HCT116 (cell line): ENCODE measurements at regions not wholly inside any gene's neighbourhood (a gene's known extent, or its start where the extent isn't known, plus 50 kb on each side); places are given as distances from the start of the nearest gene placed in this dataset.

Experiments used
- ATAC-seq: fragments of 200-7000 bp; cut with Tn5 transposase; 2 replicates; pipeline ENCODE4 v1.9.1; 2020; ENCODE audit warnings: mild to moderate bottlenecking, moderate library complexity
- BruUV-seq: library from RNA; stranded (reverse); fragments of 400-500 nt; replicated peaks from 2 replicates; lab custom pipeline; 2021; lab: Mats Ljungman, UMichigan
- CTCF ChIA-PET: fragments of 300-600 bp; sonication (Branson Sonifier 250); formaldehyde crosslinking; loops from one replicate; lab custom pipeline; 2021; ENCODE audit warnings: antibody characterized with exemption; lab: Charles Lee
- POLR2A ChIA-PET: fragments of 300-600, 350-600 bp; sonication (Branson Sonifier 250); formaldehyde crosslinking; loops from one replicate; lab custom pipeline; 2021; ENCODE audit warnings: antibody characterized with exemption; lab: Charles Lee
- RAD21 ChIA-PET, 2 experiments: fragments of 300-600 bp; sonication (Branson Sonifier 250); formaldehyde crosslinking; loops; one replicate each; lab custom pipeline; 2023; ENCODE audit warnings: low total read pairs in 2 of 2; ENCODE audit not compliant: uncharacterized antibody in 2 of 2, unreplicated experiment in 2 of 2, low non-redundant PET in 1 of 2; lab: Charles Lee
- DNase-seq: peaks from one replicate; pipeline ENCODE4 v3.0.0-alpha.2; 2010; ENCODE audit warnings: low read depth, low spot score
- H2AFZ ChIP-seq: fragments of 200-600 bp; shearing (Covaris generic), sonication (generic); 2 replicates; pipeline ENCODE4 v1.6.1; 2017; ENCODE audit warnings: low read depth, mixed run types, mixed read lengths, antibody characterized with exemption, low read length; ENCODE audit not compliant: poor library complexity, severe bottlenecking
- H3K27ac ChIP-seq: 2 replicates; pipeline ENCODE4 v1.5.1; 2012; ENCODE audit warnings: low read depth, low read length
- H3K27me3 ChIP-seq: fragments of 200-600 bp; sonication (generic); 2 replicates; pipeline ENCODE4 v1.6.1; 2016; ENCODE audit warnings: mixed run types, low read length, mixed read lengths; ENCODE audit not compliant: insufficient read depth
- H3K36me3 ChIP-seq, 2 experiments: fragments of 200-500 bp in 1 of 2; fragments of 200-600 bp in 1 of 2; sonication (Bioruptor generic) in 1 of 2; sonication (generic) in 1 of 2; 2 replicates each; pipeline versions ENCODE4 v1.5.1 to v1.6.1; 2014 to 2016; ENCODE audit warnings: low read length in 2 of 2, inconsistent platforms in 1 of 2, mixed read lengths in 1 of 2, mixed run types in 1 of 2; ENCODE audit not compliant: insufficient read depth in 2 of 2, control insufficient read depth in 1 of 2
- H3K4me1 ChIP-seq, 2 experiments: fragments of 200-600 bp in 1 of 2; sonication (generic) in 1 of 2; 2 replicates each; pipeline versions ENCODE4 v1.5.1 to v1.6.1; 2012 to 2017; ENCODE audit warnings: low read length in 2 of 2, inconsistent platforms in 1 of 2, mild to moderate bottlenecking in 1 of 2, mixed read lengths in 1 of 2, mixed run types in 1 of 2, moderate library complexity in 1 of 2; ENCODE audit not compliant: insufficient read depth in 2 of 2, control insufficient read depth in 1 of 2
- H3K4me2 ChIP-seq: fragments of 200-600 bp; sonication (generic); 2 replicates; pipeline ENCODE4 v1.6.1; 2017; ENCODE audit warnings: mixed run types, low read length, mixed read lengths
- H3K4me3 ChIP-seq, 2 experiments: fragments of 200-600 bp in 1 of 2; sonication (generic) in 1 of 2; replicated peaks in 1 of 2; 2 replicates each; pipeline ENCODE4 v1.5.1; 2011 to 2016; ENCODE audit warnings: low read length in 2 of 2, control low read depth in 1 of 2, low read depth in 1 of 2, mild to moderate bottlenecking in 1 of 2, mixed read lengths in 1 of 2, mixed run types in 1 of 2
- H3K79me2 ChIP-seq: fragments of 200-600 bp; sonication (generic); 2 replicates; pipeline ENCODE4 v1.6.1; 2017; ENCODE audit warnings: mild to moderate bottlenecking, mixed run types, low read length, moderate library complexity, mixed read lengths; ENCODE audit not compliant: insufficient read depth
- H3K9ac ChIP-seq: fragments of 200-600 bp; sonication (generic); 2 replicates; pipeline ENCODE4 v1.6.1; 2016; ENCODE audit warnings: low read length, mixed read lengths
- H3K9me2 ChIP-seq: fragments of 200-600 bp; sonication (generic), shearing (Covaris generic); 2 replicates; pipeline ENCODE4 v1.6.1; 2017; ENCODE audit warnings: mixed run types, mild to moderate bottlenecking, moderate library complexity; ENCODE audit not compliant: insufficient read depth
- H3K9me3 ChIP-seq, 2 experiments: fragments of 200-500 bp in 1 of 2; fragments of 200-600 bp in 1 of 2; sonication (Bioruptor generic) in 1 of 2; sonication (generic) in 1 of 2; 2 replicates each; pipeline ENCODE4 v1.6.1; 2014 to 2017; ENCODE audit warnings: low read length in 2 of 2, mixed read lengths in 2 of 2, inconsistent platforms in 1 of 2, low read depth in 1 of 2, mild to moderate bottlenecking in 1 of 2, mixed run types in 1 of 2, moderate library complexity in 1 of 2; ENCODE audit not compliant: control insufficient read depth in 1 of 2, insufficient read depth in 1 of 2
- H4K20me1 ChIP-seq: fragments of 200-600 bp; sonication (generic), shearing (Covaris generic); 2 replicates; pipeline ENCODE4 v1.6.1; 2017; ENCODE audit warnings: mixed run types, mild to moderate bottlenecking, moderate library complexity; ENCODE audit not compliant: insufficient read depth
- EGR1 ChIP-seq: IDR thresholded peaks from 2 replicates; pipeline ENCODE4 v1.6.1; 2012; ENCODE audit warnings: low read depth
- ELF1 ChIP-seq: IDR thresholded peaks from 2 replicates; pipeline ENCODE4 v1.6.1; 2012; ENCODE audit warnings: low read depth, borderline replicate concordance
- EZH2 ChIP-seq: fragments of 200-600 bp; sonication (generic); IDR thresholded peaks from 2 replicates; pipeline ENCODE4 v1.6.1; 2017; ENCODE audit warnings: antibody characterized with exemption, mixed run types
- FOSL1 ChIP-seq: IDR thresholded peaks from 2 replicates; pipeline ENCODE4 v1.6.1; 2012; ENCODE audit warnings: low read depth
- JUND ChIP-seq: IDR thresholded peaks from 2 replicates; pipeline ENCODE4 v1.6.1; 2012
- POLR2A ChIP-seq: IDR thresholded peaks from 2 replicates; pipeline ENCODE4 v1.7.0; 2011; ENCODE audit warnings: borderline replicate concordance; ENCODE audit not compliant: insufficient read depth, insufficient read length; ENCODE audit errors: extremely low read depth
- TCF7L2 ChIP-seq: IDR thresholded peaks from 2 replicates; pipeline ENCODE4 v1.7.0; 2011; ENCODE audit warnings: borderline replicate concordance, inconsistent platforms; ENCODE audit not compliant: insufficient read depth, insufficient read length; ENCODE audit errors: extremely low read depth
- ZFX ChIP-seq: fragments of 450-650 bp; IDR thresholded peaks from 2 replicates; pipeline ENCODE4 v1.6.1; 2017
- ZNF274 ChIP-seq: fragments of 200-500 bp; sonication (Bioruptor generic); IDR thresholded peaks from 2 replicates; pipeline ENCODE4 v1.6.1; 2014; ENCODE audit warnings: mild to moderate bottlenecking, low read depth, low read length, inconsistent platforms
- intact Hi-C: fragments of 100-400 bp; cut with micrococcal nuclease; formaldehyde crosslinking; loops from 2 replicates; pipeline ENCODE4 v1.10.0; 2022
- TF ChIP-seq, protein P1 (sequence below): IDR thresholded peaks from 2 replicates; pipeline ENCODE4 v1.6.1; 2012; ENCODE audit warnings: low read depth

DNA sequence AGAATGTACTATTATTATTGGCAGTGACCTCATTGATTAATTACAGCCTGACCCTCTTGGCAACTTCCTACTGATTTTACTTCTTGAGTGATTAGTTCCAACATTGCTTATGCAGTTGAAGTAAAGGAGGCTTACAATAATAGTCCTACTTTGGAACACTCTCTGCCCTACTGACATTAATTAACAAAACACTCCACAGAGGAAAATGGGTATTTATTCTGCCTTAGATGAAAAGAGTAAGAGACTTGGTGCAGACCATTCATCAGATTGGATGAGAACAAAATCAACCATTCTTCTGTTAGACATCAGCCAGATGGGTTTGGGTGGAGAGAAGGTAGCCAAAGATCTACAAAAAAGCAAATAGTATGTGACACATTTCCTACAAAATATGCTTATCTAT, 363.8 kb downstream of the FAT3 start:
- Histone ChIP-seq H2AFZ (no peak overlapping the region), H3K9ac (no peak overlapping the region), H3K9me3 (no peaks in the 10 kb centered on the region; a peak in 1 of 4 replicates), H3K27me3 (no peaks in the 10 kb centered on the region), H3K4me2 (no peak overlapping the region)
- no peak for TF ChIP-seq POLR2A
- TF ChIP-seq TCF7L2 = no peak
- no peak for TF ChIP-seq JUND
- TF ChIP-seq FOSL1 = no peak
- TF ChIP-seq, protein P1, sequence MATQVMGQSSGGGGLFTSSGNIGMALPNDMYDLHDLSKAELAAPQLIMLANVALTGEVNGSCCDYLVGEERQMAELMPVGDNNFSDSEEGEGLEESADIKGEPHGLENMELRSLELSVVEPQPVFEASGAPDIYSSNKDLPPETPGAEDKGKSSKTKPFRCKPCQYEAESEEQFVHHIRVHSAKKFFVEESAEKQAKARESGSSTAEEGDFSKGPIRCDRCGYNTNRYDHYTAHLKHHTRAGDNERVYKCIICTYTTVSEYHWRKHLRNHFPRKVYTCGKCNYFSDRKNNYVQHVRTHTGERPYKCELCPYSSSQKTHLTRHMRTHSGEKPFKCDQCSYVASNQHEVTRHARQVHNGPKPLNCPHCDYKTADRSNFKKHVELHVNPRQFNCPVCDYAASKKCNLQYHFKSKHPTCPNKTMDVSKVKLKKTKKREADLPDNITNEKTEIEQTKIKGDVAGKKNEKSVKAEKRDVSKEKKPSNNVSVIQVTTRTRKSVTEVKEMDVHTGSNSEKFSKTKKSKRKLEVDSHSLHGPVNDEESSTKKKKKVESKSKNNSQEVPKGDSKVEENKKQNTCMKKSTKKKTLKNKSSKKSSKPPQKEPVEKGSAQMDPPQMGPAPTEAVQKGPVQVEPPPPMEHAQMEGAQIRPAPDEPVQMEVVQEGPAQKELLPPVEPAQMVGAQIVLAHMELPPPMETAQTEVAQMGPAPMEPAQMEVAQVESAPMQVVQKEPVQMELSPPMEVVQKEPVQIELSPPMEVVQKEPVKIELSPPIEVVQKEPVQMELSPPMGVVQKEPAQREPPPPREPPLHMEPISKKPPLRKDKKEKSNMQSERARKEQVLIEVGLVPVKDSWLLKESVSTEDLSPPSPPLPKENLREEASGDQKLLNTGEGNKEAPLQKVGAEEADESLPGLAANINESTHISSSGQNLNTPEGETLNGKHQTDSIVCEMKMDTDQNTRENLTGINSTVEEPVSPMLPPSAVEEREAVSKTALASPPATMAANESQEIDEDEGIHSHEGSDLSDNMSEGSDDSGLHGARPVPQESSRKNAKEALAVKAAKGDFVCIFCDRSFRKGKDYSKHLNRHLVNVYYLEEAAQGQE = no peak
- no peak for TF ChIP-seq ELF1
- no peak for TF ChIP-seq EZH2
- TF ChIP-seq ZFX = no peak
- no peak for TF ChIP-seq ZNF274
- TF ChIP-seq EGR1 = no peak
- TF ChIP-seq, all 23 proteins: peak for 0
- H3K79me2 ChIP-seq = no peaks in the 10 kb centered on the region
- no peak for ATAC-seq
- H3K9me2 ChIP-seq = no peaks in the 10 kb centered on the region
- ChIA-PET RAD21 (no interaction called here), POLR2A (no interaction called here), CTCF (no interaction called here)
- H3K4me1 ChIP-seq = no peaks in the 10 kb centered on the region
- intact Hi-C loops = no loop called here
- H3K4me3 ChIP-seq = no peak overlapping the region
- no TSS peak for BruUV-seq
- no peaks in the 10 kb centered on the region for H3K36me3 ChIP-seq
- no peak for DNase-seq
- no peak overlapping the region for H3K27ac ChIP-seq
- no peaks in the 10 kb centered on the region for H4K20me1 ChIP-seq
